K562 (cell line): ENCODE measurements at regions not wholly inside any gene's neighbourhood (a gene's known extent, or its start where the extent isn't known, plus 50 kb on each side); places are given as distances from the start of the nearest gene placed in this dataset.

Experiments
- HMGXB4 ChIP-seq: sonication (generic); formaldehyde crosslinking; IDR thresholded peaks from 2 replicates; pipeline ENCODE4 v1.8.1; 2023; ENCODE audit warnings: mild to moderate bottlenecking, missing genetic modification reagents
- HSF4 ChIP-seq: fragments of 250-450 bp; sonication (Bioruptor Pico); IDR thresholded peaks from 2 replicates; pipeline ENCODE4 v2.1.2; 2022; ENCODE audit warnings: mild to moderate bottlenecking, moderate library complexity, borderline replicate concordance
- NFRKB ChIP-seq: fragments of 450-650 bp; IDR thresholded peaks from 2 replicates; pipeline ENCODE4 v1.6.1; 2016; ENCODE audit warnings: low read depth
- PURB ChIP-seq: sonication (generic); formaldehyde crosslinking; IDR thresholded peaks from 2 replicates; pipeline ENCODE4 v1.9.0; 2021; ENCODE audit warnings: low read depth, mild to moderate bottlenecking, missing genetic modification reagents
- THAP12 ChIP-seq: fragments of 250-450 bp; sonication (Bioruptor Pico); IDR thresholded peaks from 2 replicates; pipeline ENCODE4 v1.9.0; 2021; ENCODE audit warnings: mild to moderate bottlenecking, inconsistent platforms
- ZC3H8 ChIP-seq: fragments of 450-650 bp; IDR thresholded peaks from 2 replicates; pipeline ENCODE4 v1.6.1; 2017
- ZFP36 ChIP-seq: fragments of 150-350 bp; IDR thresholded peaks from 2 replicates; pipeline ENCODE4 v1.6.1; 2018; ENCODE audit warnings: low read length, low read depth; ENCODE audit not compliant: partially characterized antibody
- TF ChIP-seq, protein P1 (sequence below): sonication (generic); formaldehyde crosslinking; IDR thresholded peaks from 2 replicates; pipeline ENCODE4 v1.8.1; 2023; ENCODE audit warnings: mild to moderate bottlenecking, missing genetic modification reagents

DNA sequence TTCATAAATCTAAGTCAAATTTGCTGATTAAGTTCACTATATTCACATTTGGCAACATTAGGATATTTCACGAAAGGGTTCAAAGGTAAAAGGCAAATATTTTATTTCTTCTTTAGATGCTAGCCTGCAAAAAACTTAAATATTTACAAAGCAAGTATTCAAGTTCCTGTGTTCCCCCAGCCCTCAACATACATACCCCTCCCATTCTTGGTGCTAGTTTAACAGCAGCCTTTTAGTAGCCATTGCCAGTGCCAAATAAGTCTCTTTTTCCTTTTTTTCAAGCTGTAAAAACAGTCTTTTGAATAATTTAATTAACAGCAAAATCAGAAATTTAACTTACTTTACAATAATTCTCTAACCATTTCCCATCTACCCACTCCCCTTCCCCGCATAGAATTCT, 288.5 kb upstream of the TMEM161B start (continued):
- TF ChIP-seq, protein P1, sequence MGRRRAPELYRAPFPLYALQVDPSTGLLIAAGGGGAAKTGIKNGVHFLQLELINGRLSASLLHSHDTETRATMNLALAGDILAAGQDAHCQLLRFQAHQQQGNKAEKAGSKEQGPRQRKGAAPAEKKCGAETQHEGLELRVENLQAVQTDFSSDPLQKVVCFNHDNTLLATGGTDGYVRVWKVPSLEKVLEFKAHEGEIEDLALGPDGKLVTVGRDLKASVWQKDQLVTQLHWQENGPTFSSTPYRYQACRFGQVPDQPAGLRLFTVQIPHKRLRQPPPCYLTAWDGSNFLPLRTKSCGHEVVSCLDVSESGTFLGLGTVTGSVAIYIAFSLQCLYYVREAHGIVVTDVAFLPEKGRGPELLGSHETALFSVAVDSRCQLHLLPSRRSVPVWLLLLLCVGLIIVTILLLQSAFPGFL (CRISPR knock-in tag) = no peak
- TF ChIP-seq THAP12 (CRISPR knock-in tag) (no peak), ZC3H8 (no peak), HMGXB4 (CRISPR knock-in tag) (no peak), HSF4 (CRISPR knock-in tag) (no peak), PURB (CRISPR knock-in tag) (no peak), ZFP36 (no peak), NFRKB (no peak)
